ENCODE measurements at regions not wholly inside any gene's neighbourhood (a gene's known extent, or its start where the extent isn't known, plus 50 kb on each side); places are given as distances from the start of the nearest gene placed in this dataset.

- DNase-seq (ENCODE audit: low read depth) = no peak
Observed at GRCh38 chr3:105315815-105316214, 50.9 kb upstream of the ALCAM start.

DNA sequence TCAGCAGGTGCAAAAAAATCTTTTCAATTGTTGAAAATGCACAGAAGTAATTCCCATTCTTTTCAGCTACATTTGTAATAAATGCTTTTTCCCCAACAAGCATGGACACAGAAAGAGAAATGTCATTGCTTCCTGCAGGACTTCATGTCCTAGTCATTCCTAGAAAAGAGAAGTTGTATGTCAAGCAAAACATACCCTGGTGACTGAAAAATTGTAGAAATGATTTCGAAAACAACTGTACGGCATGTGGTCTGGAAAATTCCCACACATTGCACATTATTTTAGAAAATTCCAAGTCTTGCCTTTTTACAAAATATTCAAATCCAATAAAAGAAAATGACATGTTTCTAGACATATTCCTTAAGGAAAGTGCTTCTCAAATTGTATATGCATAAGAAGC is 50.4 kb upstream of the ALCAM start:
- DNase-seq (ENCODE audit: low read depth) = no peak

Measured in stimulated activated CD8-positive, alpha-beta memory T cell treated with anti-CD3 and anti-CD28 coated beads, Interleukin-15, amount 100 ng/mL, for 1 hour (primary cell).